PC-9 (cell line): ENCODE measurements at regions not wholly inside any gene's neighbourhood (a gene's known extent, or its start where the extent isn't known, plus 50 kb on each side); places are given as distances from the start of the nearest gene placed in this dataset.

Source experiments
- BruUV-seq: library from RNA; stranded (reverse); fragments of 400-500 nt; replicated peaks from 2 replicates; lab custom pipeline; 2021; lab: Mats Ljungman, UMichigan
- CTCF ChIA-PET: fragments of 300-600 bp; sonication (Branson Sonifier 250); formaldehyde crosslinking; loops from one replicate; lab custom pipeline; 2022; ENCODE audit warnings: antibody characterized with exemption; lab: Charles Lee
- POLR2A ChIA-PET: fragments of 300-600 bp; sonication (Branson Sonifier 250); formaldehyde crosslinking; loops from one replicate; lab custom pipeline; 2022; ENCODE audit warnings: antibody characterized with exemption; ENCODE audit not compliant: unreplicated experiment; lab: Charles Lee
- DNase-seq, 2 experiments: peaks; one replicate each; pipeline versions ENCODE4 v3.0.0 to v3.0.0-alpha.2; 2015 to 2022; ENCODE audit warnings: mixed read lengths in 1 of 2
- H2AFZ ChIP-seq: fragments of 200-600 bp; sonication (generic); 2 replicates; pipeline ENCODE4 v1.8.1; 2017; ENCODE audit warnings: antibody characterized with exemption
- H3F3A ChIP-seq: fragments of 200-600 bp; sonication (generic); 2 replicates; pipeline ENCODE4 v1.8.1; 2017; ENCODE audit warnings: antibody characterized with exemption, mild to moderate bottlenecking, low read depth; ENCODE audit not compliant: insufficient read depth
- H3K27ac ChIP-seq: fragments of 200-600 bp; sonication (generic); 2 replicates; pipeline ENCODE4 v1.6.1; 2016; ENCODE audit warnings: mixed run types
- H3K27me3 ChIP-seq: fragments of 200-600 bp; sonication (generic); 2 replicates; pipeline ENCODE4 v1.6.1; 2016; ENCODE audit warnings: low read depth, mixed run types; ENCODE audit not compliant: insufficient read depth
- H3K36me3 ChIP-seq: fragments of 200-600 bp; sonication (generic); 2 replicates; pipeline ENCODE4 v1.6.1; 2016; ENCODE audit warnings: low read depth, mixed run types
- H3K4me1 ChIP-seq: fragments of 200-600 bp; sonication (generic); replicated peaks from 2 replicates; pipeline ENCODE4 v1.6.1; 2016; ENCODE audit warnings: mixed run types; ENCODE audit not compliant: insufficient read depth
- H3K4me2 ChIP-seq: fragments of 200-600 bp; sonication (generic); 2 replicates; pipeline ENCODE4 v1.6.1; 2017; ENCODE audit warnings: mixed run types
- H3K4me3 ChIP-seq: fragments of 200-600 bp; sonication (generic); 2 replicates; pipeline ENCODE4 v1.6.1; 2016; ENCODE audit warnings: mixed run types
- H3K79me2 ChIP-seq: fragments of 200-600 bp; sonication (generic); 2 replicates; pipeline ENCODE4 v1.6.1; 2017; ENCODE audit warnings: low read depth, mixed run types
- H3K9me2 ChIP-seq: fragments of 200-600 bp; sonication (generic); 2 replicates; pipeline ENCODE4 v1.8.1; 2017; ENCODE audit warnings: mild to moderate bottlenecking; ENCODE audit not compliant: insufficient read depth
- H3K9me3 ChIP-seq: fragments of 200-600 bp; sonication (generic); 2 replicates; pipeline ENCODE4 v1.8.1; 2016; ENCODE audit warnings: low read depth; ENCODE audit not compliant: insufficient read depth
- H4K20me1 ChIP-seq: fragments of 200-600 bp; sonication (generic); 2 replicates; pipeline ENCODE4 v1.8.1; 2017; ENCODE audit not compliant: insufficient read depth
- CTCF ChIP-seq: fragments of 200-600 bp; sonication (generic); conservative IDR thresholded peaks from 2 replicates; pipeline ENCODE4 v1.6.1; 2017; ENCODE audit warnings: mixed run types, antibody characterized with exemption, mild to moderate bottlenecking, moderate library complexity
- EZH2 ChIP-seq: fragments of 200-600 bp; sonication (generic); IDR thresholded peaks from 2 replicates; pipeline ENCODE4 v1.8.0; 2017; ENCODE audit warnings: antibody characterized with exemption, low read depth
- intact Hi-C: fragments of 100-400 bp; cut with micrococcal nuclease; formaldehyde crosslinking; loops from one replicate; pipeline ENCODE4 v1.10.0; 2022; ENCODE audit not compliant: unreplicated experiment

DNA sequence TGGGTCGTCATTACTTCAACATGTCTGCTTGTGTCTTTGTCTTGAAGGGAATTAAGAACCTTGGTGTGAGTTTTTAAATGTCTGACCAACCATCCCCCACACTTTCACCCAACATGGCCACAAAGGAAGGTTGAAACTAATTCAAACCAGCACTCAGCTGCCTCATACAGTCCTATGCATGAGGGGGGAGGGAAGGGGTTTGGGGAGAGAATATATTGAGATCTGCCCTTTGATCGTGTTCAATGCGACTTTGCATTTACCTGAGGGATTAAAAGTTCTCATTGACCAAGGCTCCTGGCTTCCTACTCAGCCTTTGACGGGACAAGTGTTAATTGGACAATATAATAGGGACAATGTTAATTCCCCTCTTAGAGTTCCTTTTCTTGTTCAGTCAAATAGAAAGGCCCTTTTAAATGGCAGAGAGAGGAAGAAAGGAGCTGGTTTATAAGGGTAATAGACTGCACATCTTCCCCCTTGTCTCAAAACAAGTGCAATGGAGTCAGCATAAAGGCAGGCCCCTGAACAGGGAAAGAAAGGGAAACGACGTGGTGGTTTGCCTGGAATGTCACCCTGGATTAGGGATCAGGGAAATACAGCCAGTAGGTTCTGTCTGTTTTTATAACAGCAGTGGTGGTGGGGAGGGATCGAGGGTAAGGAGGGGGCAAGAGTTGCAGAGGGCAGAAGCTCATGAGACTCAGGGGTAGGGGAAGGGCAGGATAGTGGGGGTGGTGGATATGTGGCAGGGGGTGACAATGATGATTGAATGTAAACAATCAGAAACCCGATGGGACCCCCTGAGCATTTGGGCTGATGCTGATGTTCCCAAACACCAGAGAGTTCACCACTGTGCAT lies 198.7 kb downstream of the MYCN start:
- CTCF ChIA-PET, result no interaction called here
- H3K4me2 ChIP-seq, result no peak overlapping the region
- no peak for TF ChIP-seq EZH2
- TF ChIP-seq CTCF, result no peak
- no peaks in the 10 kb centered on the region for H3K9me3 ChIP-seq
- H3K27me3 ChIP-seq, result peaks cover 4% of the 10 kb centered on the region; the same call in 1 of the 2 replicates
- BruUV-seq, result no TSS peak
- no peaks in the 10 kb centered on the region for H3F3A ChIP-seq
- H3K4me1 ChIP-seq, result no peaks in the 10 kb centered on the region
- no peaks in the 10 kb centered on the region for H3K36me3 ChIP-seq
- intact Hi-C loops, result no loop called here
- no peaks in the 10 kb centered on the region for H3K9me2 ChIP-seq
- no peaks in the 10 kb centered on the region for H3K79me2 ChIP-seq
- no peak overlapping the region for H2AFZ ChIP-seq
- H3K4me3 ChIP-seq, result no peak overlapping the region
- no peak for DNase-seq
- H3K27ac ChIP-seq, result no peak overlapping the region
- H4K20me1 ChIP-seq, result no peaks in the 10 kb centered on the region; the same call in none of the 2 replicates
- POLR2A ChIA-PET, result no interaction called here

DNA sequence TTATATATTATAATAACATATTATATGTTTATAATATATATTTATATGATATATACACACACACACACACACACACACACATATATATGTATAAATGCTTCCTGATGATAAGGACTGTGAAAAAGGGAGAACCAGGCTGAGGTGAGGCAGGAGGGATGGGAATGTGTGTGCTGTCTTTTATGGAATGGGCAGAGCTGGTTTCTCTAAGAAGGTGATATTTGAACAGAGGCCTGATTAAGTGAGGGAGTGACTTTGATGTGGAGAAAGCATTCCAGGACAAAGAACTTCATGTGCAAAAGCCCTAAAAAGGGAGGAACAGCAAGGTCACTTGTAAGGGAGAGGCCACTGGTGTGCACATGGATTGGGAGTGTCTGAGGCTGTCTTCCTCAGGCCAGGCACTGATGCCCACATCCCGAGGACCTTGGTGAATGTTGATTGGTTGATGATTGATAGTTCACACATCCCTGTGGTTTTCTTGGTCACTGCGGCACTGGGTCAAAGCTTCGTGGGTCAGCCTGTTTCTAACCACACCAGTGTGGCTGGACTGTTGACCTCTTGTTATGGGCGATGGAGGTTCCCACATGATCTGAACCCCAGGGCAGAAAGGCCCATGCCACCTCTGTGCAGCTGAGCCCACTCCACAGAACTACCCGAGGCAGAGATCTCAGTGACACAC lies 196.9 kb downstream of the MYCN start:
- CTCF ChIA-PET, result no interaction called here
- POLR2A ChIA-PET, result interaction anchor here (0.6 kb wide), 1 partner anchor 116 kb away, joined by 4 read pairs; no protein-coding TSS in a partner anchor

More for the DNA sequence above, 196.9 kb downstream of the MYCN start:
- Histone ChIP-seq H3K27ac (no peak overlapping the region), H4K20me1 (no peaks in the 10 kb centered on the region; the same call in none of the 2 replicates), H3F3A (no peaks in the 10 kb centered on the region), H2AFZ (no peak overlapping the region), H3K4me3 (no peak overlapping the region), H3K4me1 (no peaks in the 10 kb centered on the region), H3K79me2 (no peaks in the 10 kb centered on the region), H3K9me2 (no peaks in the 10 kb centered on the region), H3K9me3 (no peaks in the 10 kb centered on the region), H3K27me3 (peaks cover 4% of the 10 kb centered on the region; the same call in 1 of the 2 replicates), H3K4me2 (no peak overlapping the region), H3K36me3 (no peaks in the 10 kb centered on the region)
- TF ChIP-seq CTCF, result no peak
- TF ChIP-seq EZH2, result no peak
- intact Hi-C loops, result no loop called here
- BruUV-seq, result no TSS peak
- no peak for DNase-seq
